K562 (cell line): ENCODE measurements at regions not wholly inside any gene's neighbourhood (a gene's known extent, or its start where the extent isn't known, plus 50 kb on each side); places are given as distances from the start of the nearest gene placed in this dataset.

ENCODE experiments used
- ATAC-seq: fragments of 200-7000 bp; cut with Tn5 transposase; 3 replicates; pipeline ENCODE4 v1.9.1; 2020; ENCODE audit warnings: moderate library complexity
- BruUV-seq: library from RNA; stranded (reverse); fragments of 400-500 nt; replicated peaks from 2 replicates; lab custom pipeline; 2021; lab: Mats Ljungman, UMichigan
- CTCF ChIA-PET: fragments of 300-600 bp; formaldehyde crosslinking; extraction: SDS; loops from one replicate; lab custom pipeline; 2021; ENCODE audit warnings: low intra/inter-chr PET ratio; lab: Yijun Ruan, JAX
- POLR2A ChIA-PET: fragments of 300-600, 350-650 bp; sonication (Branson Sonifier 250); formaldehyde crosslinking; extraction: SDS; loops from one replicate; lab custom pipeline; 2021; ENCODE audit warnings: antibody characterized with exemption, inconsistent platforms; lab: Yijun Ruan, JAX
- DNase-seq, 4 experiments: peaks; one replicate each; pipeline versions ENCODE4 v3.0.0 to v3.0.0-alpha.2; 2011 to 2018; ENCODE audit warnings: low spot score in 3 of 4, mixed read lengths in 3 of 4; ENCODE audit errors: extremely low read depth in 1 of 4
- FAIRE-seq: peaks from 2 replicates; lab custom pipeline; 2011; peaks lifted over from hg19 to GRCh38; lab: Jason Lieb, UNC
- H2AFZ ChIP-seq: 2 replicates; pipeline ENCODE4 v1.6.0; 2011; ENCODE audit warnings: low read depth, low read length, control low read depth, inconsistent platforms
- H3K27ac ChIP-seq: fragments of 200-600 bp; 3 replicates; pipeline ENCODE4 v1.8.0; 2011; ENCODE audit warnings: low read depth, mild to moderate bottlenecking, control low read depth, inconsistent platforms, low read length, moderate library complexity, mixed read lengths; ENCODE audit errors: extremely low read depth
- H3K27me3 ChIP-seq, 2 experiments: fragments of 300-600 bp in 1 of 2; 2 replicates in 1 of 2; 3 replicates in 1 of 2; pipeline versions ENCODE4 v1.6.0 to v1.8.0; 2011; ENCODE audit warnings: inconsistent platforms in 2 of 2, low read length in 2 of 2, mild to moderate bottlenecking in 1 of 2, mixed read lengths in 1 of 2, moderate library complexity in 1 of 2; ENCODE audit not compliant: control insufficient read depth in 2 of 2, insufficient read depth in 2 of 2
- H3K36me3 ChIP-seq: fragments of 300-600 bp; 3 replicates; pipeline ENCODE4 v1.8.0; 2011; ENCODE audit warnings: mild to moderate bottlenecking, low read length, inconsistent platforms; ENCODE audit not compliant: control insufficient read depth, insufficient read depth
- H3K4me1 ChIP-seq, 2 experiments: fragments of 200-600 bp in 1 of 2; replicated peaks in 1 of 2; 2 replicates in 1 of 2; 3 replicates in 1 of 2; pipeline versions ENCODE4 v1.5.1 to v1.8.0; 2011; ENCODE audit warnings: inconsistent platforms in 2 of 2, low read length in 2 of 2, mild to moderate bottlenecking in 1 of 2, mixed read lengths in 1 of 2, moderate library complexity in 1 of 2; ENCODE audit not compliant: control insufficient read depth in 2 of 2, insufficient read depth in 2 of 2
- H3K4me2 ChIP-seq: 2 replicates; pipeline ENCODE4 v1.6.1; 2011; ENCODE audit warnings: low read length, control low read depth, inconsistent platforms, mixed read lengths; ENCODE audit not compliant: insufficient read depth
- H3K4me3 ChIP-seq: fragments of 200-600 bp; sonication (generic), shearing (Covaris generic); 2 replicates; pipeline ENCODE4 v1.5.1; 2016; ENCODE audit warnings: control low read depth, inconsistent platforms
- H3K79me2 ChIP-seq: fragments of 200-600 bp; 3 replicates; pipeline ENCODE4 v1.8.0; 2011; ENCODE audit warnings: low read length, inconsistent platforms; ENCODE audit not compliant: control insufficient read depth, insufficient read depth
- H3K9ac ChIP-seq, 2 experiments: 2 replicates each; pipeline versions ENCODE4 v1.6.0 to v1.6.1; 2011; ENCODE audit warnings: low read depth in 2 of 2, low read length in 2 of 2, control low read depth in 1 of 2, inconsistent platforms in 1 of 2, mild to moderate bottlenecking in 1 of 2, mixed read lengths in 1 of 2; ENCODE audit not compliant: insufficient read depth in 1 of 2
- H3K9me1 ChIP-seq: one replicate; pipeline ENCODE4 v1.6.0; 2011; ENCODE audit warnings: inconsistent platforms, mild to moderate bottlenecking, low read length, moderate library complexity; ENCODE audit not compliant: control insufficient read depth, insufficient read depth
- H3K9me3 ChIP-seq: replicated peaks from 2 replicates; pipeline ENCODE4 v1.5.1; 2011; ENCODE audit warnings: low read depth, low read length, inconsistent platforms; ENCODE audit not compliant: control insufficient read depth, insufficient read depth
- H4K20me1 ChIP-seq: replicated peaks from 2 replicates; pipeline ENCODE4 v1.6.1; 2011; ENCODE audit warnings: low read length, inconsistent platforms, mixed read lengths; ENCODE audit not compliant: control insufficient read depth, insufficient read depth
- CHAMP1 ChIP-seq: fragments of 450-650 bp; IDR thresholded peaks from 2 replicates; pipeline ENCODE4 v1.6.1; 2016; ENCODE audit warnings: mild to moderate bottlenecking
- RFX1 ChIP-seq: fragments of 450-650 bp; IDR thresholded peaks from 2 replicates; pipeline ENCODE4 v1.6.1; 2016; ENCODE audit warnings: mild to moderate bottlenecking, moderate library complexity
- ZBTB8A ChIP-seq: fragments of 450-650 bp; IDR thresholded peaks from 2 replicates; pipeline ENCODE4 v1.6.1; 2018; ENCODE audit warnings: mild to moderate bottlenecking, moderate library complexity; ENCODE audit not compliant: partially characterized antibody
- ZNF696 ChIP-seq: fragments of 250-450 bp; sonication (Bioruptor Pico); conservative IDR thresholded peaks from 2 replicates; pipeline ENCODE4 v1.4.0; 2020; ENCODE audit warnings: mild to moderate bottlenecking, moderate library complexity
- WGBS: fragments of 100-300 bp; shearing (Covaris generic); methylation state at CpG from one replicate; pipeline ENCODE4 v1.1.6; 2016; ENCODE audit warnings: low coverage, mixed read lengths; ENCODE audit not compliant: insufficient coverage; ENCODE audit errors: missing lambda C conversion rate; 5-methylcytosine and 5-hydroxymethylcytosine counted together
- in situ Hi-C: fragments of 300-500 bp; cut with MboI; formaldehyde crosslinking; loops from 4 replicates; pipeline ENCODE4 v1.15.0; 2018; ENCODE audit warnings: inconsistent platforms, mixed read lengths
- intact Hi-C: fragments of 100-400 bp; cut with micrococcal nuclease; formaldehyde crosslinking; loops from 2 replicates; pipeline ENCODE4 v1.14.2; 2022

- H3K27me3 ChIP-seq, result no peaks in the 10 kb centered on the region
- TF ChIP-seq ZNF696 (CRISPR knock-in tag) (no peak), ZBTB8A (no peak), RFX1 (peak; percentile 65)
- TF ChIP-seq, all 486 proteins: peak for 1
- in situ Hi-C loops (no loop called here), intact Hi-C loops (no loop called here)
- ChIA-PET CTCF (no interaction called here), POLR2A (interaction anchor here (1.0 to 1.2 kb wide), 2 partner anchors 14 to 25 kb away, joined by 3 read pairs; no protein-coding TSS in a partner anchor)
- no peaks in the 10 kb centered on the region for H3K79me2 ChIP-seq
- no TSS peak for BruUV-seq
- H3K27ac ChIP-seq, result no peak overlapping the region
- FAIRE-seq, result no peak
- H3K4me3 ChIP-seq, result no peak overlapping the region
- no peak overlapping the region for H3K4me2 ChIP-seq
- H2AFZ ChIP-seq, result no peak overlapping the region
- no peak for ATAC-seq
- DNase-seq, result no peak
- no peaks in the 10 kb centered on the region for H3K9me1 ChIP-seq
- 0% methylated on average over 3 of the region's 3 CpGs for WGBS
- H3K4me1 ChIP-seq, result no peaks in the 10 kb centered on the region
- H3K36me3 ChIP-seq, result no peaks in the 10 kb centered on the region
- H3K9ac ChIP-seq, result no peak overlapping the region
- H3K9me3 ChIP-seq, result no peaks in the 10 kb centered on the region
- no peaks in the 10 kb centered on the region for H4K20me1 ChIP-seq
These were observed 341.9 kb downstream of the DIRAS2 start for GRCh38 chr9:90300611-90301276.

GRCh38 chr9:90301277-90301653, 341.4 kb downstream of the DIRAS2 start:
- Histone ChIP-seq H3K9me1 (no peaks in the 10 kb centered on the region), H3K9me3 (no peaks in the 10 kb centered on the region), H3K9ac (no peak overlapping the region), H3K27me3 (no peaks in the 10 kb centered on the region), H3K4me3 (no peak overlapping the region), H3K27ac (no peak overlapping the region), H4K20me1 (no peaks in the 10 kb centered on the region), H2AFZ (no peak overlapping the region), H3K36me3 (no peaks in the 10 kb centered on the region), H3K79me2 (no peaks in the 10 kb centered on the region), H3K4me1 (no peaks in the 10 kb centered on the region), H3K4me2 (no peak overlapping the region)
- in situ Hi-C loops, result no loop called here
- CTCF ChIA-PET, result no interaction called here
- ATAC-seq (no peak), DNase-seq (no peak), FAIRE-seq (no peak)
- POLR2A ChIA-PET, result interaction anchor here (1.2 kb wide), 1 partner anchor 26 kb away, joined by 3 read pairs; no protein-coding TSS in a partner anchor
- BruUV-seq, result no TSS peak
- 5% methylated on average over 8 of the region's 8 CpGs for WGBS
- no peak for TF ChIP-seq CHAMP1
- intact Hi-C loops, result no loop called here
